SH-SY5Y (cell line): ENCODE measurements at regions not wholly inside any gene's neighbourhood (a gene's known extent, or its start where the extent isn't known, plus 50 kb on each side); places are given as distances from the start of the nearest gene placed in this dataset.

ENCODE experiments used
- GATA2 ChIP-seq: IDR thresholded peaks from 2 replicates; pipeline ENCODE4 v1.6.1; 2011; ENCODE audit warnings: mild to moderate bottlenecking, low read depth, low read length
- GATA3 ChIP-seq: IDR thresholded peaks from 2 replicates; pipeline ENCODE4 v1.6.1; 2011; ENCODE audit warnings: low read depth, mild to moderate bottlenecking, low read length, moderate library complexity

DNA sequence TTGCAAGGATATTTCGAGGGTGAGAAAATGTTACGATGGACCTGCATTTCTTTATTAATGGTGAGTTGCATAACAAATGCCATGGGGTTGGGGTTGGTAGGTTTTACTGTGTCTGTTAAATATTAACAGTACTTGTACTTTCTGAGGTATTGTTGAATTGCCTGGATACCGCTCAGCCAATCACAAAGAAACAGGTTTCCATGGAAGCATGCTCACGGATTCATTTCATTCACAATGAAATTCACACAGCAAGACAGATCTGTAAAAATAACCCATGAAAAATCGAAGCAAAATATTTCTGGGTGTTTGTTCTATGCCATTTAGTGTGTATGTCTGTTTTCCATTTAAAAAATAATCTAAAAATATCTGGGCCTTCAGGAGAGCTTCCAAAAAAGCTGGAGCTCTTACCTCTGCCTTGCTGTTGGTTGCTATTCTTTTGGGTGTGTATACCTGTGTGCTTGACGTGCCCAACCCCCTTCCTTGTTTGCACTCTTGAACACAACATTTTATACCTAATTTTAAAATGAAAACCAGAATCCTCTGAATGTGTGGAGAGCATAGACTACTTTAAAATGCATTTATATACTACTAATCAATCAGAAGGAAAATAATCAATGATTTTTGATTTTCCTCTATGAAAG is 479.8 kb upstream of the TBL1XR1 start:
- TF ChIP-seq GATA2 (no peak), GATA3 (no peak)
